GM12873 (cell line): ENCODE measurements at regions not wholly inside any gene's neighbourhood (a gene's known extent, or its start where the extent isn't known, plus 50 kb on each side); places are given as distances from the start of the nearest gene placed in this dataset.

ENCODE experiments used
- CTCF ChIP-seq: IDR thresholded peaks from 2 replicates; pipeline ENCODE4 v1.5.1; 2012; ENCODE audit warnings: low read depth, mild to moderate bottlenecking, moderate library complexity, low read length, control low read depth; ENCODE audit not compliant: insufficient read depth; ENCODE audit errors: missing control alignments

GRCh38 chr4:63637270-63637669 lies 772.0 kb downstream of the TECRL start:
- no peak for TF ChIP-seq CTCF

GRCh38 chr4:63632858-63633257 lies 776.4 kb downstream of the TECRL start:
- no peak for TF ChIP-seq CTCF

- no peak for TF ChIP-seq CTCF
Measured at GRCh38 chr4:63620271-63620670, 789.0 kb downstream of the TECRL start.

- TF ChIP-seq CTCF, result no peak
Measured at GRCh38 chr4:63619771-63620170, 789.5 kb downstream of the TECRL start.

- no peak for TF ChIP-seq CTCF
Measured at GRCh38 chr4:63618883-63619718, 790.1 kb downstream of the TECRL start.

- TF ChIP-seq CTCF, result no peak
Measured at GRCh38 chr4:63607169-63607872, 801.9 kb downstream of the TECRL start.

GRCh38 chr4:63589796-63590195 lies 819.5 kb downstream of the TECRL start:
- no peak for TF ChIP-seq CTCF
